Suprapubic skin (tissue), 3 donors: ENCODE measurements at regions not wholly inside any gene's neighbourhood (a gene's known extent, or its start where the extent isn't known, plus 50 kb on each side); places are given as distances from the start of the nearest gene placed in this dataset.

Experiments used
- CTCF ChIP-seq, 2 donors: fragments of 200-600 bp in 1 of 2; fragments of 450-650 bp in 1 of 2; sonication (generic) in 1 of 2; IDR thresholded peaks; one replicate each; pipeline ENCODE4 v1.5.1; 2016 to 2019; ENCODE audit warnings: antibody characterized with exemption in 2 of 2, mild to moderate bottlenecking in 1 of 2, moderate library complexity in 1 of 2
- EP300 ChIP-seq: sonication (generic); formaldehyde crosslinking; IDR thresholded peaks from one replicate; pipeline ENCODE4 v1.6.1; 2017; ENCODE audit warnings: antibody characterized with exemption

- TF ChIP-seq CTCF (IDR thresholded peaks at IDR 0.05) (no peak), EP300 (no peak)
These were observed 685.8 kb upstream of the HS6ST1 start for GRCh38 chr2:129004485-129004884.
